Natural killer cell (primary cell): ENCODE measurements at regions not wholly inside any gene's neighbourhood (a gene's known extent, or its start where the extent isn't known, plus 50 kb on each side); places are given as distances from the start of the nearest gene placed in this dataset.

Source experiments
- ATAC-seq, 3 donors: fragments of 150-1000 bp in 2 of 3; fragments of 200-7000 bp in 1 of 3; cut with Tn5 transposase; 1 replicate in 1 of 3; 2 replicates in 2 of 3; pipeline ENCODE4 v1.10.0; 2021; ENCODE audit warnings: mild to moderate bottlenecking in 2 of 3, moderate library complexity in 2 of 3
- DNase-seq, 2 donors: peaks; one replicate each; pipeline versions ENCODE4 v3.0.0 to v3.0.0-alpha.2; 2013 to 2021; ENCODE audit warnings: mixed read lengths in 1 of 2
- H3K27ac ChIP-seq: one replicate; pipeline ENCODE4 v1.5.1; 2013; ENCODE audit warnings: mild to moderate bottlenecking, low read length
- H3K27me3 ChIP-seq: one replicate; pipeline ENCODE4 v1.6.1; 2013; ENCODE audit warnings: low read length; ENCODE audit not compliant: control insufficient read depth, insufficient read depth
- H3K36me3 ChIP-seq: one replicate; pipeline ENCODE4 v1.6.1; 2013; ENCODE audit warnings: low read length; ENCODE audit not compliant: control insufficient read depth, insufficient read depth
- H3K4me1 ChIP-seq: one replicate; pipeline ENCODE4 v1.6.1; 2013; ENCODE audit warnings: low read length; ENCODE audit not compliant: control insufficient read depth, insufficient read depth
- H3K4me3 ChIP-seq: one replicate; pipeline ENCODE4 v1.5.1; 2013; ENCODE audit warnings: low read length
- H3K9me3 ChIP-seq: one replicate; pipeline ENCODE4 v1.6.1; 2013; ENCODE audit warnings: low read length; ENCODE audit not compliant: control insufficient read depth, insufficient read depth
- H3K27ac Mint-ChIP-seq, 2 donors: one replicate each; pipeline ENCODE4 v1.8.0; 2022; ENCODE audit warnings: mild to moderate bottlenecking in 2 of 2, mixed read lengths in 2 of 2, moderate library complexity in 1 of 2
- H3K27me3 Mint-ChIP-seq, 2 donors: one replicate each; pipeline ENCODE4 v1.8.0; 2022; ENCODE audit warnings: low read depth in 2 of 2, mixed read lengths in 2 of 2
- H3K36me3 Mint-ChIP-seq: one replicate; pipeline ENCODE4 v1.8.0; 2022; ENCODE audit warnings: mixed read lengths
- H3K4me1 Mint-ChIP-seq, 2 donors: one replicate each; pipeline ENCODE4 v1.8.0; 2022; ENCODE audit warnings: mixed read lengths in 2 of 2
- H3K4me3 Mint-ChIP-seq: one replicate; pipeline ENCODE4 v1.8.0; 2022; ENCODE audit warnings: mild to moderate bottlenecking, moderate library complexity, mixed read lengths
- H3K9me3 Mint-ChIP-seq, 2 donors: one replicate each; pipeline ENCODE4 v1.8.0; 2022; ENCODE audit warnings: mixed read lengths in 2 of 2
- CTCF ChIP-seq: fragments of 200-600 bp; IDR thresholded peaks from one replicate; pipeline ENCODE4 v1.8.0; 2022; ENCODE audit warnings: antibody characterized with exemption
- WGBS: methylation state at CpG from one replicate; pipeline ENCODE4 v1.1.7; 2013; ENCODE audit warnings: missing lambda C conversion rate; ENCODE audit not compliant: insufficient coverage; 5-methylcytosine and 5-hydroxymethylcytosine counted together
- intact Hi-C: fragments of 100-400 bp; cut with micrococcal nuclease; formaldehyde crosslinking; loops from one replicate; pipeline ENCODE4 v1.14.2; 2022

DNA sequence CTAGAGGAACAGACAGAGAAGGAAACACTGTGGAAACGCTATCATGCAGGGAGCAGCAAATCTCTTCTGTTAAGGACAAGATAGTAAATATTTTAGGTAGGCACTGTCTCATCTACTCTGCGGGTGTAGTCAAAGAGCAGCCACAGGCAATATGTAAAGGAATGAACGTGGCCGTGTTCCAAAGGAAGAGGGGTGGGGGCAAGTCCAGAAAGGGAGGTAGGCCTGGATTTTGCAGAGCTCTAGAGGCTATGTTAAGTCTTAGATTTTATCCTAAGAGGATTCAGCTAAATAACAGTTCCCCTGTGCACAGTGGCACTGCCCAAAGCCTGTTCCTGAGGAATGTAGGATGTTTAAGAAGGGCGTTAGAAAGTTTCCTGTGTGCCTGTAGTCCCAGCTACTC, 161.6 kb downstream of the ACTL7B start:
- Mint-ChIP-seq H3K27me3 (no peaks in the 10 kb centered on the region), H3K27ac (no peak overlapping the region), H3K36me3 (no peaks in the 10 kb centered on the region), H3K9me3 (peaks cover 4 to 12% of the 10 kb centered on the region in 2 donors), H3K4me3 (no peak overlapping the region), H3K4me1 (no peaks in the 10 kb centered on the region)
- Histone ChIP-seq H3K4me3 (no peak overlapping the region), H3K27me3 (no peaks in the 10 kb centered on the region), H3K4me1 (no peaks in the 10 kb centered on the region), H3K36me3 (no peaks in the 10 kb centered on the region), H3K27ac (no peak overlapping the region), H3K9me3 (peaks cover 4% of the 10 kb centered on the region)
- WGBS: 89% methylated on average over 5 of the region's 5 CpGs
- intact Hi-C loops: no loop called here
- TF ChIP-seq CTCF: no peak
- ATAC-seq (no peak), DNase-seq (no peak)

- 95% methylated on average over 7 of the region's 7 CpGs for WGBS
- no peak for DNase-seq
- H3K27me3 ChIP-seq: no peaks in the 10 kb centered on the region
- H3K4me1 ChIP-seq: no peaks in the 10 kb centered on the region
- Mint-ChIP-seq H3K27ac (no peak overlapping the region), H3K4me1 (no peaks in the 10 kb centered on the region), H3K36me3 (no peaks in the 10 kb centered on the region), H3K9me3 (peaks cover 4 to 8% of the 10 kb centered on the region in 2 donors), H3K4me3 (no peak overlapping the region), H3K27me3 (no peaks in the 10 kb centered on the region)
- peaks cover 5% of the 10 kb centered on the region for H3K9me3 ChIP-seq
- H3K36me3 ChIP-seq: no peaks in the 10 kb centered on the region
- no peak for TF ChIP-seq CTCF
- H3K27ac ChIP-seq: no peak overlapping the region
- no peak overlapping the region for H3K4me3 ChIP-seq
- ATAC-seq: no peak
- intact Hi-C loops: no loop called here
Measured at GRCh38 chr9:108691614-108692013, 164.2 kb downstream of the ACTL7B start.

GRCh38 chr9:108688676-108689075, 167.1 kb downstream of the ACTL7B start:
- ATAC-seq (no peak), DNase-seq (no peak)
- Histone ChIP-seq H3K4me3 (no peak overlapping the region), H3K36me3 (no peaks in the 10 kb centered on the region), H3K9me3 (peaks cover 6% of the 10 kb centered on the region), H3K4me1 (no peaks in the 10 kb centered on the region), H3K27ac (no peak overlapping the region), H3K27me3 (no peaks in the 10 kb centered on the region)
- 69% methylated on average over 1 of the region's 2 CpGs for WGBS
- H3K9me3 Mint-ChIP-seq: peaks cover 3 to 7% of the 10 kb centered on the region in 2 donors
- TF ChIP-seq CTCF: no peak
- H3K4me3 Mint-ChIP-seq: no peak overlapping the region
- H3K27me3 Mint-ChIP-seq: no peaks in the 10 kb centered on the region
- intact Hi-C loops: no loop called here
- H3K4me1 Mint-ChIP-seq: no peaks in the 10 kb centered on the region
- no peaks in the 10 kb centered on the region for H3K36me3 Mint-ChIP-seq
- no peak overlapping the region for H3K27ac Mint-ChIP-seq

DNA sequence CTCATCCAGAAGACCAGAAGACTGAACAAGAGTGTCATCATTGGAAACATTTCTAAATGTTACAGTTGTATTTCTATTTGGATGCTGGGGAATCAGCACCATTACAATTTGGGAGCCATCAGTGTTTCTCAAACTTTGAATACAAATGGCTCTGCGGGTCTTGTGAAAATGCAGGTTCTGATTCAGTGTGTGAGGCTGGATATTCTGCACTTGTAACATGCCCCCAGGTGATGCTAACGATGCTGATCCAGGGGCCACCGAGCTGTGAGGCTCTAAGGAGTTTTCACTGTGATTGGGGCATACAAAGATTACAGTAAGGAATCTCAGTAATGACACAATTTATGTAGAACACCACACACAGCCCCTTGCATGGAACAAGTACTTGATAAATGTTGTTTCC, 167.7 kb downstream of the ACTL7B start:
- ATAC-seq (no peak), DNase-seq (no peak)
- no peaks in the 10 kb centered on the region for H3K27me3 Mint-ChIP-seq
- TF ChIP-seq CTCF: no peak
- H3K36me3 Mint-ChIP-seq: no peaks in the 10 kb centered on the region
- no peak overlapping the region for H3K27ac Mint-ChIP-seq
- H3K4me1 Mint-ChIP-seq: no peaks in the 10 kb centered on the region
- Histone ChIP-seq H3K4me1 (no peaks in the 10 kb centered on the region), H3K4me3 (no peak overlapping the region), H3K27ac (no peak overlapping the region), H3K36me3 (no peaks in the 10 kb centered on the region), H3K9me3 (peaks cover 6% of the 10 kb centered on the region), H3K27me3 (no peaks in the 10 kb centered on the region)
- H3K4me3 Mint-ChIP-seq: no peak overlapping the region
- intact Hi-C loops: no loop called here
- WGBS: 96% methylated on average over 3 of the region's 3 CpGs
- H3K9me3 Mint-ChIP-seq: peaks cover 3 to 5% of the 10 kb centered on the region in 2 donors
